ENCODE measurements at regions not wholly inside any gene's neighbourhood (a gene's known extent, or its start where the extent isn't known, plus 50 kb on each side); places are given as distances from the start of the nearest gene placed in this dataset.

- TF ChIP-seq ATF3 (IDR thresholded peaks at IDR 0.05; ENCODE audit: insufficient read depth, low read depth, low read length) (no peak), RFX5 (IDR thresholded peaks at IDR 0.05; ENCODE audit: borderline replicate concordance, low read depth, low read length) (no peak), CBX5 (IDR thresholded peaks at IDR 0.05; ENCODE audit: low read depth, low read length) (no peak), JUN (IDR thresholded peaks at IDR 0.05; ENCODE audit: low read depth, low read length) (no peak), CBX8 (IDR thresholded peaks at IDR 0.05; ENCODE audit: borderline replicate concordance, low read depth, low read length) (no peak), GABPA (IDR thresholded peaks at IDR 0.05; ENCODE audit: borderline replicate concordance, insufficient read depth, low read length) (no peak)
Measured at GRCh38 chr20:60713396-60713795, 538.7 kb upstream of the CDH4 start (continued).

Data from H1 (cell line).